ENCODE measurements at regions not wholly inside any gene's neighbourhood (a gene's known extent, or its start where the extent isn't known, plus 50 kb on each side); places are given as distances from the start of the nearest gene placed in this dataset.

DNA sequence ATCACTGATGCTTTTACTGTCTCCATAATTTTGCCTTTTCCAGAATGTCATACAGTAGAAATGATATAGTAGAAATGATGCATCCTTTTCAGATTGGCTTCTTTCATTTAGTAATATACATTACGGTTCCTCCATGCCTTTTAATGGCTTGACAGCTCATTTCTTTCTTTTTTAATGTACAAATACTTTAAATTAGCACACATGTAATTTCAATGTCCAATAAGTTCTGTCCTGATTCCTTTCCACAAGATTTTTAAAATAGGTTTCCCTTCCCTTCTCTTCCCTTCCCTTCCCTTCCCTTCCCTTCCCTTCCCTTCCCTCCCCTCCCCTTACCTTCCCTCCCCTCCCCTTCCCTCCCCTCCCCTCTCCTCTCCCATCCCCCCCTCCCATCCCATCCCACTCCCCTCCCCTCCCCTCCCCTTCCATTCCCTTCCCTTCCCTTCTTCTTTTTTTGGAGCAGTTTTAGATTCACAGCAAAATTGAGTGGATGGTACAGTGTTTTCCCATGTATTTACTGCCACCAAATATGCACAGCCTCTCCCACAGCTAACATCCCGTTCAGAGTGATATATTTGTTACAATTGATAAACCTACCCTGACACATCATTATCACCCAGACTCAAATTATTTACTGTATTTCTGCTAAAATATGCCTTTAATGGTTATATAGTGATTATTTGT is 398.8 kb downstream of the RNF144B start:
- DNase-seq, result no peak

DNA sequence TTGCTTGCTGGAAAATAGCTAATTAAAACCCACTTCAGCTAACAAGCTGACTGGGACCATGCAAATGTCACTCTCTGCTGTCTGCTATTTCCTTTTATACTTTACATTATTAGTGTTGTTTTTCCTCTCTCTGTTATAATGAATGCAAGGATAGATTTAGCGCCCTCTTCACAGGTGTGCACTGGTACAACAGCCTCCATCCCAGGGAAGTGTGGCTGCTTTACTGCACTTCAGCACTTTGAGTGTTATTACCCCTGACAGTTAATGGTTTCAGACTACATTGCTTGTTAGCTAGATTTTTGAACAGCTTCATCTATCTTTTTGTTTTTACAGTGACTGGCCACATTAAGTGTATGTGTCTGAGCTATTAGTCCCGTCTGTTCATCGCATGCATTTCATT is 405.7 kb downstream of the RNF144B start:
- peak in 1 of 2 experiments; percentile 25 for DNase-seq

DNA sequence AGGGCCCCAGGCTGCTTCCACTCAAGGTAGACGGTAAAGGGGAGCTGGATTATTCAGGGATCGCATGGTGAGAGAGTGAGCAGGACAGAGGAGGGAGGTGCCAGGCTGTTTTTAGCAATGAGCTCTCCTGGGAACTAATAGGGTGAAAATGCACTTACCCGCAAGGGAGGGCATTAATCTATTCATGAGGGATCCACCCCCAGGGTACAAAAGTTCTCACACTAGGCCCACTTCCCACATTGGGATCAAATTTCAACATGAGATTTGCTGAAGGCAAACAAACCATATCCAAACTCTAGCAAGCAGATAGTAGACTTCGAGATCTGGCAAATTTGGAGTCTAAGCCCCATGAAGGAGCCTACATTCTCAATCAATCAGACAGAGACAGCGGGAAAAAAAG is 408.6 kb downstream of the RNF144B start:
- no peak for DNase-seq

DNA sequence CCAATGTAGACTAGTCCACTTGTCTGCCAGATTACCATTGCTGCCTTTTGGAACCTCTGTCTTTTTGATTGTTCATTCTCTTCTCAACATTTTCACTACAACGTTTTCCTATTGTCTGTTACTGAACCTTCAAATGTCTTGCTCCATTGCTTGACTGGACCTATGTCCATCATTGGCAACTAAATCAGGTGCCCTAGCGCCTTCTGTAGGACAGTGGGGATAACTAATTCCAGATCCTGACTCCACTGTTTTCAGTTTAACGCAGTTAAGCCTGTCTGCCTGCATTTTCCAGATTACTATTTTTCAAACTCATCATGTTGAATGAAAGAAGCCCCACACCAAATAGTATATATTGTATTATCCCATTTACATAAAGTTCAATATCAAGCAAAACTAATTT is 433.6 kb downstream of the RNF144B start:
- DNase-seq, result no peak

DNA sequence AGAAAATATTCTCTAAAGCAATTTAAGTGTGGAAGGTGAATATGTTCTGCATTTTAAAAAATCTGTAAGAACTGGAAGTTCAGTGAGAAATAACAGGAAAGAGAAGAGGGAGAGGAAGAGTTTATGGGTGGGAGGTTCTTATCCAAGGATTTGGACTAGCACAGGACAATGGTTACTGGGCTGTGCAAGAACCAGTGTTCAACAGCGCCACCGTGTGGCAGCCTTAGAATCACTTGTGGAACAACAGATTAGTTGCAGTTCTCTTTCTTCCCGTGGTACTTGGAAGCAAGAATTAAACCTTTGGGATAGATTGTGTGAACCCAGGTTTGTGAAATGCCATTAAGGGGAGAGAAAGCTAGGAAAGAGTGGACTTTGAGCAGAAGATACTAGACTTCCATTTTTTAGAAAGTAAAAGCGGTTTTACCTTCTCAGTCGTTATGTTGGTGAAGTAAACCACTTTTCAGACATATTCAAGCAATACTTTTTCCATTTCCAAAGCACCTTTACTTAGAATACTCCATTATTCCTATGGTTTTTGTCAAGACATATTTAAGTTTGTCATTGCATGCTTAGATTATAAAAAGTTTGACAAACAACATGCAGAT is 436.7 kb downstream of the RNF144B start:
- DNase-seq, result peak in 1 of 2 experiments; percentile 32

DNA sequence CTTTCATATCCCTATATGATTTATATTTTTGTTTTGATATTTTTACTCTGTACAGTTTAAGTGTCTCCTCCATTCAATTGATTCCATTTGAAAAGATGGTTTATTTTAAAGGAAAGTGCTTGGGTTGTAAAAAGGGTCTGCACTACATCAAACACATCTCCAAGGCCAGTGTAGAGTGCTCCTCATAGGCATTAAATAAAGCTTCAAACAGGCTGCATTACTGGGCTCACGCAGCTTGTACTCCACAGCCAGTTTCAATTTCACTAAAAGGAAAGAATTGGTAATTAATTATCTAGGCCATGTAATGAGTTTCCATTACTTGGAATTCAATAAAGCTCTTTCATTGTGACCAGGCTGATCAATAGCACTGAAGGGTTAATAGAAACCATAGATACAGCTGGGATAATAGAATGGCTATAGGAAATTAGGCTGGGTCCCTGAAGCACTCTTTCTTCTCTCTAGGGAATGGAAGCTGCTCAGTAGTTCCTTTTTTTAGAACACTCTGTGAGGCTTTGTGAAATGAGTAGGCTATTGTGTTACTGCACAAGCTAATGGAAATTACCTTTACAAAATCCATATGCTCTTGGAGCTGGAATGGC is 442.2 kb downstream of the RNF144B start:
- no peak for DNase-seq

DNA sequence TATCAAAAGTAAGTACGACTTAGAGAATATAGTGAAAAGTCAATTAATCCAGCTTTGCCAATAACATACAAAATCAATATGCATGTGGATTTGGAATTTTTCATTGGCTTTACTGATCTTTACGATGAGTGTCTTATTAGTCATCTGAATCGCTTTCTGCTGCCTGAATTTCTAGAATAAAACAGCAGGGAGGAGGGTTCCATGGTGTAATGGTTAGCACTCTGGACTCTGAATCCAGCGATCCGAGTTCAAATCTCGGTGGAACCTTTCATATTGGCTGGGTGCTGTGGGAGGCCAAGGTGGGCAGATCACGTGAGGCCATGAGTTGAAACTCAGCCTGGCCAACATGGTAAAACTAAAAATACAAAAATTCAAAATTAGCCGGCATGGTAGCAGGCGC is 448.8 kb downstream of the RNF144B start:
- DNase-seq, result no peak

DNA sequence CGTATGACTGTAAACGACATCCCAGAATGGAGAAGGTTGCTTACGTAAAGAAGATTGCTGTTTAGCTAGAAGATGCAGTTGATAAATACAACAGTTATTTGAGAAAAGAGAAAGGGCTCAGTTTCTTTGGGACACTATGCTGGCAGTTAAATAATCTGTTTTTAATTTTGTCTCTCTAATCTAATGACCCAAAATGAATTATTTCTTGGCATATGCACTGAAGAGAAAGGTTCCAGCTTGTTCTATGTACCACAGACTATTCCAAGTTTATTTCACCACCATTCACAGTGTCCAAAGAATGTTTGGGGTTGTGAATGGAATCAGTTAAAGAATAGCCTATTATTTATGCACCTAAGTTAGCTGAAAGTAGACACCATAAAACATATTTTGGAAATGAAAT is 449.9 kb downstream of the RNF144B start:
- no peak for DNase-seq

DNA sequence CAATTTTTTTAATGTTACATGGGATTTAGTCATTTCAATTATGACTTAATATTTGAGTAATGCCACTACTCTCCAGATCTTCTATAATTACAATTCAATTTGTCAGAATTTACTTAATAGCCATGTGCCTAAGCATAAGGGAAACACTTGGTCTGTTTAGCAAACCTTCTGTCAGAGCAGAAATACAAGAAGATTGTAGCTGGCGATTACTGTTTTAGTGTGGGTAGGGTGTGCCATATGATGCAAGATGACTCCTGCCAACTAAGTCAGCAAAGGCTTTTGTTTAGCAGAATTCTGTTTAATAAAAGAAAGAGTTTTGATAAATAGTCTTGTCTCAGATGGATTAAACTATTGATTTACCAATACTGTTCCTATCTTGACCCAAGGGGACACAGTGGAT is 455.4 kb downstream of the RNF144B start:
- DNase-seq, result no peak

DNA sequence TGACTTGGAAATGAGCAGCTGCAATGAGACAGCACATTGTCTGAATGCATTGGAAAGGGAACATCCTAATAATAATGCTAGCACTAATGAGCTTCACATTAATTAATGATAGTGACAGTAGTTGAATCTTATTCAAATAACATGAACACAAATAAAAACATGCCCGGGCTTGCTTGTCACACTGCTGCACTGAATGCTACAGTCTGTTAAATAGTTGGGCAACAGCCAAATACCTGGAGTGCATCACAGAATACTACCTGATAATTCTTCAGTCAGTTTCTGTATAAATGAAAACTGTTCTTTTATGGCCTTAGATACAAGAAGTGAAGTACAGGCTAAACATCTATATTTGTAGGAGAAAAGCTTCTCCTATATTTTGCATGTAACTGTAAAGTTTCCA is 458.7 kb downstream of the RNF144B start:
- DNase-seq, result no peak

DNA sequence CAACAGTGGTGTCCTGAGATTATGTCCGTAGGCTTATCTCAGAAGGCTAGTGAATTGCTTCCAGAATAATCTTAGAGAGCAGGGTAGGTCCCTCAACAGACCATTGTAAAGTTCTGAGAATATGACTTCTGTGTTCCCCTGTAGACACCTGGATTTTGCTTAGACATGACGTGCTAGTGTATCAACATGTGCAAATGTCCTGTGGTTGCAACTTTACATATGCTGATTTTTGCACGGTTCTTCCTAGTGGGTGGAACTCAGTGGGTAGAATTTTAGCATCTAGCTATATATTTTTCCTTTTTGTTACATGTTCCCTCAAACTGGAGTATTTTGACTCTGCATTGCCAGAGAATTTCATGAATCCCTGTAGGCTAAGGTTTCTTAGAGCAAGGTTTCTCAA is 459.2 kb downstream of the RNF144B start:
- no peak for DNase-seq

DNA sequence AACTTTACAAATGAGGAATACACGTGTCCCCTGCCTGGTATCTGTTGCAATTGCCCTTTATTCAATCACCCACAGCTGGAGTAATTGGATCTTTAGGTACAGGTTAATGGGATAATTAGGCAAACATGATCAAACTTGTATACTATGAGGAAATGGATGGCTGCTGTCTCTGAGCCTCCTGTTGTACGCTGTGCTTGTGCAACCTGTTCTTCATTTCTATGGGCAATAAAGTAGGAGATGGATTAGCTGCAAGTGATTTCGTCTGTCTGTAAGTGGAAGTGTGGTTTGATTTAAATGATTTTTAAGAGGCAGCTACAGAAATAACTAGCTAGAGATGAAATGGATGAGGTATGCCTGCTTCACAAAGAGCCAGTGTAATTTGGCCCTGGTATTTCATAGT is 474.1 kb downstream of the RNF144B start:
- peak; percentile 9 to 12 for DNase-seq

DNA sequence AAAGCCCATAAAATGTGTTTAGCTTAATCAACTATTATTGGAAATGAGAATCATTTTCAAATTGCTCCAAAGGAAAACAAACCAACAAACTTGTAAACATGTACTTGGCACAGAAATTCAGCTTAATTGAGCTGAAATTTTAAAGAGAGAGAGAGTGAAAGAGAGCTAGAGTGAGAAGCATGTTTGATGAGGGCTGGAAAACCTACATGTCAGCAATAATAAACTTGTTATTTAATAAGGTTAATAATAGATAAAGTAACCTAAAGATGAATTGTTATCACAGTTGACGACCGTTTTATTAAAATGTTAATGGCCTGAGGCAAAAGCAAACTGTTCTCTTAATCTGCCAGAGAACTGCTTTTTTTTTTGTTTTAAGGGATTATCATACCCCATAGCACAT is 496.1 kb downstream of the RNF144B start:
- DNase-seq, result no peak

DNA sequence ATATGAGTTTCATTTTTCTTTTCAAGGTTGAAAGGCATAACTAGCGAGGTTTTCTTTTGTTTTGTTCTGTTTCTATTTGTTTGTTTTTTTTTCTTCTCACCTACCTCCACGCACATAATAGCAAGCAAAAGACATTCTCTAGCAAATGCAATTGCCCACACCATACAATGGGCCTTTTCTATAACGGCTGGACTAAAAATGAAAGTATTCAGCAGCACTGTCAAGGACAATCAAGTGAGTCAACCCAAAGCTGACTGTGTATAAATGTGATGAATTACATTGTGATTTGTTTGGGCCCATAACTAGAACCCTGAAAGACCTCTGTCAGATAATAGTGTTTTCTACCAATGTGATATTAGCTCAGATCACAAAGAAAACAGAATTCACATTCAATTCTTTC is 496.7 kb downstream of the RNF144B start:
- no peak for DNase-seq

DNA sequence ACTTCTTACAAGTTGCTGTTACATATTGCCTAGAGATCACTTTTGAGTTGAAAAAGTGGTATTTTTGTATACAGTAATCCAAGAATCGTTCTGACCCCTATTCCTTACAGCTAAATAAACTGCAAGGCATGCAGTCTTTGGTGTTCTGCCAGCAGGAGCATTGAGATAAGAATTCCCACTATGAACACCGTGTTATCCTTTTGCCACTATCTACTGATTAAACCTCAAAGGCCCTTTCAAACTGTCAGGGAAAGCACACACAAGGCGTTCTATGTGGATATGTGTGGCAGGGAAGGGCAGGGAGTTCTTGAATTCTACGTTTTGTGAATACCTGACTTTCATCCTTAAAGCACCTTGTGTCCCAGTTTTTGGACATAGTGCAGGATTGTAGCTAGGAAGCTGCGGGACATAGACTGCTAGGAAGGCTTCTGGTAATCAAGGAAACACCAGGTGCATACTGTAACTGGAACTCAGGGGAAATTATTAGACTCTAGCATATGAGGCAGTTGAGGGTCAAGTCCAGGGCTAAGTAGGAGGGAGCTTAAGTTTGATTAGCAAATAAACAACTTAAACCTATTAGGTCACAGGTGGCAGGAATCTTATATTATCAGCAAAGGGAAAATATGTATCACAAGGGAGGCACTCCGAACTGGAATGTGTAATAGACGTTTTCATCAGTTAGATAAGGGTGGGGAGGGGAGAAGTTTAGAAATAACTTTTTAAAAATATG is 506.6 kb downstream of the RNF144B start:
- DNase-seq, result no peak

DNA sequence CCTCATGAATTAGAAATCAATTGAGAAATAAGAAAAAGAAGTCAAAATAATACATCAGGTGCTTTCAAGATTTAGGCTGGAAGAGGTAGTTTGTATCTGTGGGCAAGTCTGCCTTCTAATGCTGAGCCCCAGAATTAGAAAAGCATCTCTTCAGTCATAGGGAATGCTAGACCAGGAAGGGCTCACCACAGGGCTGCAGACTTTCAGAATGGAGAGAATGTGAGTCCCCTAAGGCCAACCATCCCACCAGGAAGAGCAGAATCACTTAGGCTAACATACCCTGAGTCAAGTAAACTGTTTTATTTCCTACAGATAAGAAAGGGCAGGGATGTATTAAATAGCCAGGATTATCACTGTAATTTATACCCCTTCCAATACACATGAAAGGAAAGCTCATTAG is 510.2 kb downstream of the RNF144B start:
- DNase-seq, result no peak

DNA sequence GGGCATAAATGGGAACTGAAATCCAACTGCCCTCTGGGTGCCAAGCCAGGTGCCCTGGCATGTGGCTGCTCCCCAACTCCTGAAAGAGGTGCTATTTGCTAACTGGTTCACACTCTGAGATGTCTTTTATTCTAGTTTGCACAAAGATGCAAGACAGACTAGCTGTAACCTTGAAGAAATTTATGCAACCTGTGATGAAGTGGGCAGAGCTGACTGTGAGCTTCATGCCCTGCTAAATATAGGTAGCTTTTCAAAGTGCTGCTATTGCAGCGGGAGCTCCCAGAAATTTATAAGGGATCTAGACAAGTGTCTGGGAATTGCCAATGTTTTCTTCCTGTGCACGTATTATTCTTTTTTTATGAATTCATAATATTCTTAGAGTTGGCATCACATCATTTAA is 517.5 kb downstream of the RNF144B start:
- DNase-seq, result no peak

DNA sequence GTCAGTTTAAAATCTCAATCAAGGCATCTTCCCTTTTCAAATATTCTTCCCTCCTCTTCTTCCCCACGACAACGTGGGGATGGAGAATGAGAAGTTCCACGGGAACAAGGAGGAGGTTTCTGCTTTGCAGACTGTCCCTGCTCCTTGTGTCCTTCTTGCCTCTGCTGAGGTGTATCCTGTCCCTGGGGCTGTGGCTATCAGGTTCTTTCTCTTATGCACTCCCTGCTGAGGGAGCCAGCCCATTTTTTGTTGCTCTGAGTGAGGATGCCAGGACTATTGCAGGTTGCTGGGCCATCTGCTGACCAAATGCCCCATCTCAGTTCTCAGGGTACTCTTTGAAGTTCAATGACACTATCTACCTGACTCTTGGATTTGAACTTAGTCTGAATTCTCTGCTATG is 533.6 kb downstream of the RNF144B start:
- DNase-seq, result no peak

DNA sequence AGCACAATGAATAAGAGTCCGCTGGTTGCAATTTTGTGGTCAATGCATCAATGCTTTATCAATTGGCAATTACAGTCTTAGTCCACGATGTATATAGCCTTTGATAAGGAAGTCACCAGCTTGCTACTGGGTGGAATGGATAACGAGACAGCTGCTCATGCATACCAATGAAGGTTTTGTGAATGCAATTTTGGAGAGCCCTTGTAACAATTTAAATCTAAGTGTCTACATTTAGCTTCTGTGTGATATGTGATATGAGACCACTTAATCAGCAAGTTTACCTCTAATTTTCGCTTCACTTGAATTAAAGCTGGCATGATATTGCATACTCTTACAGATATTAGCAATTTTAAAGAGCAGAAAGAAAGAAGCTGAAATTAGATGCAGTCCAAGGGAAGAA is 543.9 kb downstream of the RNF144B start:
- DNase-seq, result no peak

DNA sequence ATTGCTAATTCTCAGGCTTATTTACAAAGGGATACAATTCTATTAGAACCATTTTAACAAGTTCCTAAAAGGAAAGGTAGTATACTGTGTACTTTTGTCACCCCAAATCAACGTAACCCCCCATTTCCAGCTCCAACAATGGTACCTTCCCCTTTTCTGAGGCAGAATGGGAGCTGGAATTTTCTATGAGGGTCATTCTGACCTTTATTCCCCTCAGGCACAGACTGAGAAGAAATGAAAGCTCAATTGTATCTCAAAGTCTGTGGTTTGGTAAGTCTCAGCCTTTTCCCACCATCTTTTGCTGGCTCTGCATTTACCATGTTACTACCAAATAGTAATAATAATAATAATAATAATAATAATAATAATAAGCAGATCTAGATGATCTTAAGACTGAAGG is 571.0 kb downstream of the RNF144B start:
- no peak for DNase-seq

DNA sequence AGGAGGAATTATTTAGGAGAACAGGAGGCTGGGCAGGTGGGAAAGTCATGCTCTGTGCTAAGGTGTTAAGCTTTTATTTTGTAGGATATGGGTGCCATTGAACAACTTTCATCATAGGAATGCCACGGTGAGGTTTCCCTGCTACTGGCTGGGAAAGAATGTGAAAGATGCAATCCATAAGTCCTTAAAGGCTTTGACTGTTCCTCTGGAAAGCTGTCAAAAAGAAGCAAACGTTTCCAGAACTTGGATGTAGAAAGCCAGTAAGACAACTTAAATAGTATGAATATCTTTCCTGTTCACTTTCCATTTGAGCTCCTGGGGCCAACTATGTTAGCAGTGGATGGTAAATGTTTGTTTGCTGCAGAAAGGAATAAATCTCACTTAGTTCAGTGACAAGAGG is 574.4 kb downstream of the RNF144B start:
- DNase-seq, result no peak

DNA sequence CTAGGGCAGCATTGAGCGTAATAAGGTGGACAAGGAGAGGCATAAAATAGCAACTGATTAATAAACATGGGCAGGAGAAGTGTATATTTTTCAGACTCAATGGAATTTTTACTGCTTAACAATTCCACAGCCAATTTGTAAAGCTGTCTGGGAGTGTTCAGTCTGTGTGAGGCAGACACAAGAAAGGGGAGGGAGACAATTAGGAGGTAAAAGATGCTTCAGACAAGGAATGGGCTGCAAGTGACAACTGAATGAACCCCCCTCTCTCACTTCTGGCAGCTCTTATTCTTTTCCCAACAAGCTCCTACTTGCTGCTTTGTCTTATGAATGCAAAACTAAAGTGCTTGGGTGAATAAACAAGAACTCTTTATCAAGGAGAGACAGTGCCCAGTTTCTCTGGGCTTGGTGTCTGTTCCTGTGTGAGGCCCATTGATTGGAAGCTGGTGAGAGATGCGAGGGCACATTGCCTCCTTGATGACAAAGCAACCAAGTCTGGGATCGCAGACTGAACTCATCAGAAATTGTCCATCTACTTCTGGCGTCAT is 575.3 kb downstream of the RNF144B start:
- DNase-seq, result no peak

DNA sequence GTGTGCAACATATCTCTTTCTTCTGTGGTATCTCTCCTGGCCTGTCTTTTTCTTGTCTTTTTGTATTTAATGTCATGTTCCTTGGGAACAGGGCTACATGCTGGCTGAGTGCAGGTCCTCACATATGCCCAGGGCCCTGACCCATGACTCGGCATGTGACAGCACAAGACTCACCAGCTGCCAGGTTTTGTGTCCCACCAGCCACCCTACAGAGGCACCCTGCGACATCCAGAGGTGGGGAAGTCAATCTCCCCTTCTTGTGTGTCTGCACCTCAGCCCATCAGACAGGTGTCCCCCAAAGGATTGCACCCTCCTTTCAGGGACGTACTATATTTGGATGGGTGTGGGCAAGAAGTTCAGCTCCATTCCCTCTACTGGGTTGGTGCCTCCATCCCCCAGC is 576.3 kb downstream of the RNF144B start:
- no peak for DNase-seq

DNA sequence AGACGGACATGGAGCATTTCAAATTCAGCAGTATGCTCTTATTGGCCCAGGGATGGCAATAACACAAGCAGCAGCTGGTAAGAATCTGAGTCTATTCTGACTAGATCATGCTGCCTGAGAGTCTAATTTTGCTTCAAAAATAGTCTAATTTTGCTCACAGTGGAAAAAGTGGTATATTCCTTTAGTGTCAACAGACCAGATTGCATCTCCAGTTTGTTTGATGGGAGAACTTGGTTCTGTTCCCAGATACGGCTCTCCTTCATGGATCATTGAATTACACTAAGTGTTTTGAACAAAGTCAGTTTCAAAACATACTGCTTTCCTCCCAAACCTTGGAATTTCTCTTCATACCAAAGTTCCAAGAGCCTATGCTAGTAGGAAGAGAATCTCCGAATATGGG is 586.1 kb downstream of the RNF144B start:
- no peak for DNase-seq

Data from NCI-H526 (cell line).